ENCODE measurements at regions not wholly inside any gene's neighbourhood (a gene's known extent, or its start where the extent isn't known, plus 50 kb on each side); places are given as distances from the start of the nearest gene placed in this dataset.

DNA sequence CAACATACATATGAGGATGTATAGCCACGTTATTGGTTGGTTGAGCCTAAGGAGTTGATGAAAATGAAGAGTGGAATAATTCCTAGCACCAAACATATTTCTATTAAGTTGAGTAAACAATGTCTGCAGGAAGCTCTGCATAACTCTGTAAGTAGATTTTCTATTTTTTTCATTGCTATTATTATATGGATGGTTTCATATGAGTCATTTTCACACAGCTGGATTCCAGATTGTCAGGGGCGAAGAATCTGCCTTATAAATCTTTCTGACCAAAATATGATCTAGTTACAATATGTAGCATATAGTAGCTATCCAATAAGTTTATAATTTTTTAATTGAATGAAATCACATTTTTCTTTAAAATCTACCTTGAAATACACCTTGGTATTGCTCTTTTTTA is 468.0 kb upstream of the PKDCC start:
- Histone ChIP-seq H3K9me3 (ENCODE audit: low read depth) (no peaks in the 10 kb centered on the region), H3K4me1 (no peaks in the 10 kb centered on the region), H3K4me3 (no peak overlapping the region), H2AFZ (replicated peaks) (no peak overlapping the region), H3K4me2 (no peak overlapping the region), H3K36me3 (no peaks in the 10 kb centered on the region), H3K79me2 (ENCODE audit: low read depth) (no peaks in the 10 kb centered on the region), H3K9ac (no peak overlapping the region), H3K27ac (no peak overlapping the region), H3K27me3 (no peaks in the 10 kb centered on the region), H3F3A (ENCODE audit: low read depth) (no peaks in the 10 kb centered on the region), H4K20me1 (ENCODE audit: low read depth) (no peaks in the 10 kb centered on the region)
- TF ChIP-seq EZH2phosphoT487 (IDR thresholded peaks at IDR 0.05) = no peak
- TF ChIP-seq, protein P1, sequence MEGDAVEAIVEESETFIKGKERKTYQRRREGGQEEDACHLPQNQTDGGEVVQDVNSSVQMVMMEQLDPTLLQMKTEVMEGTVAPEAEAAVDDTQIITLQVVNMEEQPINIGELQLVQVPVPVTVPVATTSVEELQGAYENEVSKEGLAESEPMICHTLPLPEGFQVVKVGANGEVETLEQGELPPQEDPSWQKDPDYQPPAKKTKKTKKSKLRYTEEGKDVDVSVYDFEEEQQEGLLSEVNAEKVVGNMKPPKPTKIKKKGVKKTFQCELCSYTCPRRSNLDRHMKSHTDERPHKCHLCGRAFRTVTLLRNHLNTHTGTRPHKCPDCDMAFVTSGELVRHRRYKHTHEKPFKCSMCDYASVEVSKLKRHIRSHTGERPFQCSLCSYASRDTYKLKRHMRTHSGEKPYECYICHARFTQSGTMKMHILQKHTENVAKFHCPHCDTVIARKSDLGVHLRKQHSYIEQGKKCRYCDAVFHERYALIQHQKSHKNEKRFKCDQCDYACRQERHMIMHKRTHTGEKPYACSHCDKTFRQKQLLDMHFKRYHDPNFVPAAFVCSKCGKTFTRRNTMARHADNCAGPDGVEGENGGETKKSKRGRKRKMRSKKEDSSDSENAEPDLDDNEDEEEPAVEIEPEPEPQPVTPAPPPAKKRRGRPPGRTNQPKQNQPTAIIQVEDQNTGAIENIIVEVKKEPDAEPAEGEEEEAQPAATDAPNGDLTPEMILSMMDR (IDR thresholded peaks at IDR 0.05) = no peak
- no peak for TF ChIP-seq EZH2 (IDR thresholded peaks at IDR 0.05)
- no peak overlapping the region for H3K27ac Mint-ChIP-seq
- no peak overlapping the region for H3K4me3 Mint-ChIP-seq
- H3K36me3 Mint-ChIP-seq = no peaks in the 10 kb centered on the region
- H3K4me1 Mint-ChIP-seq = no peaks in the 10 kb centered on the region
- H3K9me3 Mint-ChIP-seq = peaks cover 7% of the 10 kb centered on the region
- no peaks in the 10 kb centered on the region for H3K27me3 Mint-ChIP-seq (ENCODE audit: insufficient read depth, low read depth)
- DNase-seq (ENCODE audit: low spot score) = no peak

DNA sequence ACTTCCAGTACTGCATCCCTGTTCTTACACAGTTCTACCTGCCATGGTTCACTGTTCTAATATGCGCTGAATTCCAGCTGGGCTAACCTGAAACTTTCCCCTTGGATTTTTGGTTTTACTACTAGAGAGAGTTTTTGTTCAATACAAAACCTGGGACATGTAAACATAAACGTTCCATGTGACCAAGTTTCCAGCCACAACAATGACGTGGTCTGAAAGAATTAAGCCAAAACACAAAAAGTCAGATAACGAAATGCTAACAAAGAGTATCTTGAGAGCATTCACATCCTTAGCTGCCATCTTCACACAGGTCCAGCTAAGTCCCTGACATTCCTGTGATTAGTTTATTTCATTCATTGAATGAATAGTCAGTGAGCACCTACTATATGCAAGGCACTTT is 467.0 kb upstream of the PKDCC start:
- Histone ChIP-seq H3F3A (ENCODE audit: low read depth) (no peaks in the 10 kb centered on the region), H3K27me3 (no peaks in the 10 kb centered on the region), H3K4me3 (no peak overlapping the region), H2AFZ (replicated peaks) (no peak overlapping the region), H4K20me1 (ENCODE audit: low read depth) (no peaks in the 10 kb centered on the region), H3K4me2 (no peak overlapping the region), H3K79me2 (ENCODE audit: low read depth) (no peaks in the 10 kb centered on the region), H3K4me1 (no peaks in the 10 kb centered on the region), H3K9ac (no peak overlapping the region), H3K36me3 (no peaks in the 10 kb centered on the region), H3K9me3 (ENCODE audit: low read depth) (no peaks in the 10 kb centered on the region), H3K27ac (no peak overlapping the region)
- no peak for DNase-seq (ENCODE audit: low spot score)
- Mint-ChIP-seq H3K4me3 (no peak overlapping the region), H3K27me3 (ENCODE audit: insufficient read depth, low read depth) (no peaks in the 10 kb centered on the region), H3K4me1 (no peaks in the 10 kb centered on the region), H3K27ac (no peak overlapping the region), H3K36me3 (no peaks in the 10 kb centered on the region), H3K9me3 (peaks cover 13% of the 10 kb centered on the region)
- no peak for TF ChIP-seq EZH2phosphoT487 (IDR thresholded peaks at IDR 0.05)
- TF ChIP-seq EZH2 (IDR thresholded peaks at IDR 0.05) = no peak
- TF ChIP-seq, protein P1 (IDR thresholded peaks at IDR 0.05) = no peak

DNA sequence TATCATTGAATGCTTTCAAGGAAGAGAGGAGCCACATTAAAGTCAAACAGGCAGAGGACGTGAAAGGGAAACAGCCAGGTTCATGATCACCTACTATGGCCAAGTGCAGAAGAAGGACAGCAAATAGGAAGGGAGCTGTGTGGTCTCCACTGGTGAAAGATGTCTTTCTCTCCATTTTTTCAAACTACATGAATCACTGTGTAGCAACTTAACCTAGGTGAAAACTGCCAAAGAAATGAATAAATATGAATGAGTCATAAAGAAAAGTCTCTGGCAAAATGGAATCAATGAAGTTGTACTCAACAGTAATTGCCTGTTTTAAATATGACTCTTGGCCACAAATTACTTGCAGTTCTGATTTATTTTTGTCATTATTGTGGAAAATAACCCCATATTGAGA is 452.6 kb upstream of the PKDCC start:
- Histone ChIP-seq H3K4me3 (no peak overlapping the region), H3K4me1 (no peaks in the 10 kb centered on the region), H3K79me2 (ENCODE audit: low read depth) (no peaks in the 10 kb centered on the region), H2AFZ (replicated peaks) (no peak overlapping the region), H4K20me1 (ENCODE audit: low read depth) (no peaks in the 10 kb centered on the region), H3K36me3 (no peaks in the 10 kb centered on the region), H3K27ac (no peak overlapping the region), H3K4me2 (no peak overlapping the region), H3K9ac (no peak overlapping the region), H3F3A (ENCODE audit: low read depth) (no peaks in the 10 kb centered on the region), H3K27me3 (no peaks in the 10 kb centered on the region), H3K9me3 (ENCODE audit: low read depth) (no peaks in the 10 kb centered on the region)
- no peaks in the 10 kb centered on the region for H3K27me3 Mint-ChIP-seq (ENCODE audit: insufficient read depth, low read depth)
- H3K4me1 Mint-ChIP-seq = peaks cover 3% of the 10 kb centered on the region
- TF ChIP-seq, protein P1 (IDR thresholded peaks at IDR 0.05) = no peak
- no peak for TF ChIP-seq EZH2phosphoT487 (IDR thresholded peaks at IDR 0.05)
- TF ChIP-seq EZH2 (IDR thresholded peaks at IDR 0.05) = no peak
- DNase-seq (ENCODE audit: low spot score) = no peak
- no peak overlapping the region for H3K27ac Mint-ChIP-seq
- no peaks in the 10 kb centered on the region for H3K36me3 Mint-ChIP-seq
- no peaks in the 10 kb centered on the region for H3K9me3 Mint-ChIP-seq
- H3K4me3 Mint-ChIP-seq = no peak overlapping the region

- no peak overlapping the region for H3K27ac ChIP-seq
- H3K27me3 ChIP-seq = no peaks in the 10 kb centered on the region
- Mint-ChIP-seq H3K4me1 (peaks cover 3% of the 10 kb centered on the region), H3K27me3 (ENCODE audit: insufficient read depth, low read depth) (no peaks in the 10 kb centered on the region), H3K27ac (no peak overlapping the region), H3K9me3 (no peaks in the 10 kb centered on the region), H3K4me3 (no peak overlapping the region), H3K36me3 (no peaks in the 10 kb centered on the region)
- no peaks in the 10 kb centered on the region for H3K9me3 ChIP-seq (ENCODE audit: low read depth)
- H2AFZ ChIP-seq (replicated peaks) = no peak overlapping the region
- no peak overlapping the region for H3K4me2 ChIP-seq
- no peaks in the 10 kb centered on the region for H3K4me1 ChIP-seq
- H3K36me3 ChIP-seq = no peaks in the 10 kb centered on the region
- DNase-seq (ENCODE audit: low spot score) = no peak
- H3K9ac ChIP-seq = no peak overlapping the region
- H3F3A ChIP-seq (ENCODE audit: low read depth) = no peaks in the 10 kb centered on the region
- H3K79me2 ChIP-seq (ENCODE audit: low read depth) = no peaks in the 10 kb centered on the region
- H4K20me1 ChIP-seq (ENCODE audit: low read depth) = no peaks in the 10 kb centered on the region
- TF ChIP-seq EZH2 (IDR thresholded peaks at IDR 0.05) = no peak
- TF ChIP-seq EZH2phosphoT487 (IDR thresholded peaks at IDR 0.05) = no peak
- TF ChIP-seq, protein P1 (IDR thresholded peaks at IDR 0.05) = no peak
- H3K4me3 ChIP-seq = no peak overlapping the region
Measured at GRCh38 chr2:41597680-41598079, 450.1 kb upstream of the PKDCC start.

Measured in neural progenitor cell (in vitro differentiated cells).